ENCODE measurements at regions not wholly inside any gene's neighbourhood (a gene's known extent, or its start where the extent isn't known, plus 50 kb on each side); places are given as distances from the start of the nearest gene placed in this dataset.

- Mint-ChIP-seq H3K36me3 (ENCODE audit: low read depth) (no peaks in the 10 kb centered on the region), H3K27ac (no peak overlapping the region), H3K9me3 (no peaks in the 10 kb centered on the region), H3K27me3 (peaks cover 48% of the 10 kb centered on the region), H3K4me3 (no peak overlapping the region), H3K4me1 (ENCODE audit: low read depth) (no peaks in the 10 kb centered on the region)
- no peak for DNase-seq
These were observed 94.4 kb upstream of the TTC29 start for GRCh38 chr4:147039976-147040575.

GRCh38 chr4:147040874-147041273 is 95.2 kb upstream of the TTC29 start:
- no peak overlapping the region for H3K4me3 Mint-ChIP-seq
- no peaks in the 10 kb centered on the region for H3K36me3 Mint-ChIP-seq (ENCODE audit: low read depth)
- H3K27me3 Mint-ChIP-seq = peaks cover 50% of the 10 kb centered on the region
- no peaks in the 10 kb centered on the region for H3K9me3 Mint-ChIP-seq
- no peak overlapping the region for H3K27ac Mint-ChIP-seq
- H3K4me1 Mint-ChIP-seq (ENCODE audit: low read depth) = no peaks in the 10 kb centered on the region
- no peak for DNase-seq

- Mint-ChIP-seq H3K36me3 (ENCODE audit: low read depth) (no peaks in the 10 kb centered on the region), H3K4me3 (no peak overlapping the region), H3K27me3 (peaks cover 54% of the 10 kb centered on the region), H3K4me1 (ENCODE audit: low read depth) (no peaks in the 10 kb centered on the region), H3K9me3 (no peaks in the 10 kb centered on the region), H3K27ac (no peak overlapping the region)
- DNase-seq = no peak
These were observed 95.7 kb upstream of the TTC29 start for GRCh38 chr4:147041376-147041775.

GRCh38 chr4:147042046-147042445 is 96.4 kb upstream of the TTC29 start:
- peaks cover 58% of the 10 kb centered on the region for H3K27me3 Mint-ChIP-seq
- H3K4me1 Mint-ChIP-seq (ENCODE audit: low read depth) = no peaks in the 10 kb centered on the region
- H3K4me3 Mint-ChIP-seq = no peak overlapping the region
- H3K9me3 Mint-ChIP-seq = no peaks in the 10 kb centered on the region
- no peak for DNase-seq
- H3K36me3 Mint-ChIP-seq (ENCODE audit: low read depth) = no peaks in the 10 kb centered on the region
- no peak overlapping the region for H3K27ac Mint-ChIP-seq

- H3K27ac Mint-ChIP-seq = no peak overlapping the region
- DNase-seq = no peak
- peaks cover 52% of the 10 kb centered on the region for H3K27me3 Mint-ChIP-seq
- no peak overlapping the region for H3K4me3 Mint-ChIP-seq
- no peaks in the 10 kb centered on the region for H3K36me3 Mint-ChIP-seq (ENCODE audit: low read depth)
- H3K4me1 Mint-ChIP-seq (ENCODE audit: low read depth) = no peaks in the 10 kb centered on the region
- no peaks in the 10 kb centered on the region for H3K9me3 Mint-ChIP-seq
These were observed 98.6 kb upstream of the TTC29 start for GRCh38 chr4:147044241-147044640.

GRCh38 chr4:147049946-147050345 is 104.3 kb upstream of the TTC29 start:
- Mint-ChIP-seq H3K27me3 (peaks cover 48% of the 10 kb centered on the region), H3K36me3 (ENCODE audit: low read depth) (no peaks in the 10 kb centered on the region), H3K27ac (no peak overlapping the region), H3K9me3 (no peaks in the 10 kb centered on the region), H3K4me1 (ENCODE audit: low read depth) (no peaks in the 10 kb centered on the region), H3K4me3 (no peak overlapping the region)
- no peak for DNase-seq

- Mint-ChIP-seq H3K27ac (no peak overlapping the region), H3K4me1 (ENCODE audit: low read depth) (no peaks in the 10 kb centered on the region), H3K27me3 (peaks cover 44% of the 10 kb centered on the region), H3K4me3 (no peak overlapping the region), H3K9me3 (no peaks in the 10 kb centered on the region), H3K36me3 (ENCODE audit: low read depth) (no peaks in the 10 kb centered on the region)
- DNase-seq = no peak
These were observed 104.7 kb upstream of the TTC29 start for GRCh38 chr4:147050356-147050765.

GRCh38 chr4:147052361-147052760 is 106.7 kb upstream of the TTC29 start:
- H3K4me3 Mint-ChIP-seq = no peak overlapping the region
- H3K4me1 Mint-ChIP-seq (ENCODE audit: low read depth) = peaks cover 6% of the 10 kb centered on the region
- no peaks in the 10 kb centered on the region for H3K36me3 Mint-ChIP-seq (ENCODE audit: low read depth)
- no peaks in the 10 kb centered on the region for H3K9me3 Mint-ChIP-seq
- no peak overlapping the region for H3K27ac Mint-ChIP-seq
- DNase-seq = no peak
- H3K27me3 Mint-ChIP-seq = peaks cover 32% of the 10 kb centered on the region

GRCh38 chr4:147054228-147054872 is 108.7 kb upstream of the TTC29 start:
- DNase-seq = no peak
- Mint-ChIP-seq H3K4me1 (ENCODE audit: low read depth) (peaks cover 13% of the 10 kb centered on the region), H3K4me3 (no peak overlapping the region), H3K27me3 (peaks cover 24% of the 10 kb centered on the region), H3K27ac (no peak overlapping the region), H3K36me3 (ENCODE audit: low read depth) (no peaks in the 10 kb centered on the region), H3K9me3 (no peaks in the 10 kb centered on the region)

GRCh38 chr4:147056940-147057610 is 111.4 kb upstream of the TTC29 start:
- H3K27me3 Mint-ChIP-seq = peaks cover 5% of the 10 kb centered on the region
- H3K4me1 Mint-ChIP-seq (ENCODE audit: low read depth) = peaks cover 13% of the 10 kb centered on the region
- H3K9me3 Mint-ChIP-seq = no peaks in the 10 kb centered on the region
- H3K36me3 Mint-ChIP-seq (ENCODE audit: low read depth) = no peaks in the 10 kb centered on the region
- peak overlapping the region; percentile 70 for H3K4me3 Mint-ChIP-seq
- H3K27ac Mint-ChIP-seq = peak overlapping the region; percentile 91
- no peak for DNase-seq

GRCh38 chr4:147057611-147058190 is 112.0 kb upstream of the TTC29 start:
- H3K4me3 Mint-ChIP-seq = peak overlapping the region; percentile 70
- no peak for DNase-seq
- no peaks in the 10 kb centered on the region for H3K36me3 Mint-ChIP-seq (ENCODE audit: low read depth)
- H3K9me3 Mint-ChIP-seq = no peaks in the 10 kb centered on the region
- peaks cover 5% of the 10 kb centered on the region for H3K27me3 Mint-ChIP-seq
- H3K4me1 Mint-ChIP-seq (ENCODE audit: low read depth) = peaks cover 13% of the 10 kb centered on the region
- H3K27ac Mint-ChIP-seq = peak overlapping the region; percentile 91

- Mint-ChIP-seq H3K36me3 (ENCODE audit: low read depth) (no peaks in the 10 kb centered on the region), H3K27ac (no peak overlapping the region), H3K4me3 (no peak overlapping the region), H3K9me3 (no peaks in the 10 kb centered on the region), H3K27me3 (no peaks in the 10 kb centered on the region), H3K4me1 (ENCODE audit: low read depth) (peaks cover 13% of the 10 kb centered on the region)
- no peak for DNase-seq
These were observed 113.5 kb upstream of the TTC29 start for GRCh38 chr4:147059064-147059731.

GRCh38 chr4:147060151-147060931 is 114.7 kb upstream of the TTC29 start:
- no peak overlapping the region for H3K4me3 Mint-ChIP-seq
- H3K4me1 Mint-ChIP-seq (ENCODE audit: low read depth) = peaks cover 13% of the 10 kb centered on the region
- H3K9me3 Mint-ChIP-seq = no peaks in the 10 kb centered on the region
- no peaks in the 10 kb centered on the region for H3K27me3 Mint-ChIP-seq
- no peak overlapping the region for H3K27ac Mint-ChIP-seq
- H3K36me3 Mint-ChIP-seq (ENCODE audit: low read depth) = no peaks in the 10 kb centered on the region
- no peak for DNase-seq

- peaks cover 7% of the 10 kb centered on the region for H3K27me3 Mint-ChIP-seq
- H3K4me3 Mint-ChIP-seq = no peak overlapping the region
These were observed 119.2 kb upstream of the TTC29 start for GRCh38 chr4:147064856-147065255.

More at GRCh38 chr4:147064856-147065255, 119.2 kb upstream of the TTC29 start:
- DNase-seq = no peak
- Mint-ChIP-seq H3K27ac (no peak overlapping the region), H3K36me3 (ENCODE audit: low read depth) (no peaks in the 10 kb centered on the region), H3K4me1 (ENCODE audit: low read depth) (no peaks in the 10 kb centered on the region), H3K9me3 (peaks cover 2% of the 10 kb centered on the region)

Data from activated T-cell treated with anti-CD3 and anti-CD28 coated beads, Interleukin-2, amount 50 U/mL, for 24 hours (primary cell).